Body of pancreas (tissue), 4 donors: ENCODE measurements at regions not wholly inside any gene's neighbourhood (a gene's known extent, or its start where the extent isn't known, plus 50 kb on each side); places are given as distances from the start of the nearest gene placed in this dataset.

ENCODE experiments used
- POLR2A ChIP-seq, 3 donors: fragments of 450-650 bp; IDR thresholded peaks; one replicate each; pipeline ENCODE4 v1.6.1; 2016; ENCODE audit warnings: antibody characterized with exemption in 3 of 3, mild to moderate bottlenecking in 2 of 3
- TF ChIP-seq, protein P1 (sequence below), 7 experiments: fragments of 450-650 bp in 4 of 7; fragments of 200-600 bp in 3 of 7; sonication (generic) in 3 of 7; IDR thresholded peaks; one replicate each; pipeline ENCODE4 v1.5.1; 2016 to 2019; ENCODE audit warnings: antibody characterized with exemption in 7 of 7

DNA sequence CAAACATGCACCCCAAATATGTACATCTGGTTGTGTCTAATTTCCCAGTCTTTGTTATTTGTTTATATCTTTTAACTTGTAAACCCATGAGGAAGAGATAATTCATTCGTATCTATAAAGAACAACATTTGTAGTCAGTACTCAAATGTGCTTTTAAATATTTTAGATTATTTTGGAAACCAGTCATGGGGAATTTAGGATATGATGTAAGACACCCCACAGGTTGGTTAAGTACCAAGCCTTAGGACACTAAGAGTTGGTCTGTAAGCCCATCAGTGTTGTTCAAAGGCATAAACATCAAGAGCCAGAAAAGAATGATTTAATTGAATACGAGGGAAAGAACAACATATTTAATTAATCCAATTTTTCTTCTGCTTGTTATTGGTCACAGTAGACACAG, 421.1 kb upstream of the SEMA3C start:
- TF ChIP-seq, protein P1, sequence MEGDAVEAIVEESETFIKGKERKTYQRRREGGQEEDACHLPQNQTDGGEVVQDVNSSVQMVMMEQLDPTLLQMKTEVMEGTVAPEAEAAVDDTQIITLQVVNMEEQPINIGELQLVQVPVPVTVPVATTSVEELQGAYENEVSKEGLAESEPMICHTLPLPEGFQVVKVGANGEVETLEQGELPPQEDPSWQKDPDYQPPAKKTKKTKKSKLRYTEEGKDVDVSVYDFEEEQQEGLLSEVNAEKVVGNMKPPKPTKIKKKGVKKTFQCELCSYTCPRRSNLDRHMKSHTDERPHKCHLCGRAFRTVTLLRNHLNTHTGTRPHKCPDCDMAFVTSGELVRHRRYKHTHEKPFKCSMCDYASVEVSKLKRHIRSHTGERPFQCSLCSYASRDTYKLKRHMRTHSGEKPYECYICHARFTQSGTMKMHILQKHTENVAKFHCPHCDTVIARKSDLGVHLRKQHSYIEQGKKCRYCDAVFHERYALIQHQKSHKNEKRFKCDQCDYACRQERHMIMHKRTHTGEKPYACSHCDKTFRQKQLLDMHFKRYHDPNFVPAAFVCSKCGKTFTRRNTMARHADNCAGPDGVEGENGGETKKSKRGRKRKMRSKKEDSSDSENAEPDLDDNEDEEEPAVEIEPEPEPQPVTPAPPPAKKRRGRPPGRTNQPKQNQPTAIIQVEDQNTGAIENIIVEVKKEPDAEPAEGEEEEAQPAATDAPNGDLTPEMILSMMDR (IDR thresholded peaks at IDR 0.05): no peak
- no peak for TF ChIP-seq POLR2A (IDR thresholded peaks at IDR 0.05)
